Effector CD4-positive, alpha-beta T cell (primary cell): ENCODE measurements at regions not wholly inside any gene's neighbourhood (a gene's known extent, or its start where the extent isn't known, plus 50 kb on each side); places are given as distances from the start of the nearest gene placed in this dataset.

Source experiments
- DNase-seq: peaks from one replicate; pipeline ENCODE4 v3.0.0-alpha.2; 2020

- DNase-seq, result no peak
Observed at GRCh38 chr16:86093801-86094750, 195.1 kb downstream of the IRF8 start.

DNA sequence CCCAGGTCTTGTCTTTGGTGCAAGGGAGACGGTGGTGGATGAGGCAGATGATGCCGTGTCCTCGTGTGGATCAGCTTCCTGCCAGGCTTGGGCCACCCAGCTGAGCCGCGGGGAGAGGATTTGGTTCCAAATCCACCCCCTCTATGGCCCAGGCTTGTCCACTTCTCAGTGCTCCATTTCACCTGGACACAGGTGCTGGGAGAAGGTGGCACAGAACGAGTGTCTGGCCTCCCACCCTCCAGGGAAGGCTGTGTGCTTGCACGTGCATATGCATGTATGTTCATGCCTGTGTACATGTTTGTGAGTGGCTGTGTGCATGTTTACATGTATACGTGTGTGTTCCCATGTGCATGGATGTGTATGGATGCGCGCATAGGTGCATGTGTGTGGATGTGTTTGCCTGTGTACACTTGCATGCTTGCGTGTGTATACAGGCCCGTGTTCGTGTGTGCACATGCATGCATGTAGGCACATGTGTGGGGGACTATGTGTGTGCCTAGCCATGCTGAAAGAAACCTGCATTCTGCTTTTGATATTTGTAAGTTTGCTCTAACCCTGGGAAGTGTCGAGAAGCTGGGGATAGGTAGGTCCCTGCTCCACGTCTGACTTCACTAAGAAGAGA lies 196.3 kb downstream of the IRF8 start:
- no peak for DNase-seq

DNA sequence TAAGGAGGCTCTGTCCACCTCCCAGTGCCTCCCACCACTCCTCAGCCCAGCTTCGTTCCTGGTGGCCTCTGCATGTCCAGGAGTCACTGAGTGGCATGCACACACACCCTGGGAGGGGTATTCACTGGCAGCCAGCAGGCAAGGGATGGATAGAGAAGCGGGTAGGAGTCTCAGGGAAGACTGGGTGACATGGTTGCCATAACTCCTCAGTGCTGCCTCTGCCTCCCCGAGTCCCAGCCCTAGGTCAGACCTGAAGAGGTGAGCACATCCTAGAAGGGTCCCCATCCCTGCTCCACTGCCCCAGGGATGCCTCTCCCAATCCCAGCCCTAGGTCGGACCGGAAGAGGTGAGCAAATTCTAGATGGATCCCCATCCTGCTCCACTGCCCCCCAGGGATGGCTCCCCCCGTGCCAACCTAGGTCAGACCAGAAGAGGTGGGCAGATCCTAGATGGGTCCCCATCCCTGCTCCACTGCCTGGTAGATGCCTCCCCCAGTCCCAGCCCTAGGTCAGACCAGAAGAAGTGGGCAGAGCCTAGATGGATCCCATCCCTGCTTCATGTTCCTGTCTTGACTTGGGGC lies 197.0 kb downstream of the IRF8 start:
- DNase-seq, result no peak

GRCh38 chr16:86096850-86097249 lies 197.9 kb downstream of the IRF8 start:
- no peak for DNase-seq

DNA sequence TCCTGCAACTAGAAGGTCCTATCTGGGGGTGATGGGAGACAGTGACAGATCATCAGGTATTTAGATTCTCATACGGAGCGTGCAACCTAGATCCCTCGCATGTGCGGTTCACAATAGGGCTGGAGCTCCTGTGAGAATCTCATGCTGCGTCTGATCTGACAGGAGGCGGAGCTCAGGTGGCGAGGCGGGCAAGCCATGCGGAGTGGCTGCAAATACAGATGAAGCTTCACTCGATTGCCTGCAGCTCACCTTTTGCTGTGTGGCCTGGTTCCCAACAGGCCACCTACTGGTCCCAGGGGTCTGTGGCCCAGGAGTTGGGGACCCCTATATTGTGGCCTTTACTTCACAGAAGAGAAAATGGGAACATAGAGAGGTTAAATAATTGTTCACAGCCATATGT lies 200.4 kb downstream of the IRF8 start:
- no peak for DNase-seq

DNA sequence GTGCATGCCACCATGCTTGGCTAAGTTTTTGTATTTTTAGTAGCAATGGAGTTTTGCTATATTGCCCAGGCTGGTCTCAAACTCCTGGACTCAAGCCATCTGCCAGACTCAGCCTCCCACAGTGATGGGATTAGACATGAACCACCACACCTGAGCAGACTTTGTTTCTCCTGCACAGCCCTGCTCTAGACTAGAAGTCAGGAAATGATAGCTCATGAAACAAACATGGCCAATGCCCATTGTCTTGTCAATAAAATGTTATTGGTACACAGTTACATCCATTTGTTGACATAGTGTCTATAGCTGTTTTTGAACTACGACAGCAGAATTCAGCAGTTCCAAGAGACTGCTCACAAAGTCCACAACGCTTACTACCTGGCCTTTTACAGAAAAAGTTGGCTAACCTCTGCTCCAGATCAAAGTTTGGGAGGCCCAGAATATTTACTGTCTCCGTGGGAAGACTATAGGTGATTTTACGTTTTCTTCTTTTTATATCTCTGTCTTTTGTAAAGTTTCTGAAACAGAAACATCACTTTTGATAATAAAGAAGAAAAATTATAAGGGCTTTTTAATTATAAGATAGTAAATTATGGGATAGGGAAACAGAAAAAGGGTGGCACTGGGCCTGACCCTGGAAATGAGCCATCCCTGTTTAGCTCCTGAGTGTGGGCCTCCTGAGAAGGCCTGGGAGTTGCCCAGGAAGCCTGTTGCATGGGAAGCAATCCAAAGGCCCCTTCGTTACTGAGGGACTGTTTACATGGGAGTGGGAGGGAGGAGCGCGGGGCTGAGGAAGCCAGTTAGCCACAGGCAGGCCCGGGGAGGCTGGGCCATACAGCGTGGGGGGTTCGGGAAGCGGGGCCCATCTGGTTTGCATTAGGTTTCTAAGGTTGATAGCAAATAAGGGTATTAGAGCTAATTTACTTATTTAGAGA lies 201.5 kb downstream of the IRF8 start:
- no peak for DNase-seq

DNA sequence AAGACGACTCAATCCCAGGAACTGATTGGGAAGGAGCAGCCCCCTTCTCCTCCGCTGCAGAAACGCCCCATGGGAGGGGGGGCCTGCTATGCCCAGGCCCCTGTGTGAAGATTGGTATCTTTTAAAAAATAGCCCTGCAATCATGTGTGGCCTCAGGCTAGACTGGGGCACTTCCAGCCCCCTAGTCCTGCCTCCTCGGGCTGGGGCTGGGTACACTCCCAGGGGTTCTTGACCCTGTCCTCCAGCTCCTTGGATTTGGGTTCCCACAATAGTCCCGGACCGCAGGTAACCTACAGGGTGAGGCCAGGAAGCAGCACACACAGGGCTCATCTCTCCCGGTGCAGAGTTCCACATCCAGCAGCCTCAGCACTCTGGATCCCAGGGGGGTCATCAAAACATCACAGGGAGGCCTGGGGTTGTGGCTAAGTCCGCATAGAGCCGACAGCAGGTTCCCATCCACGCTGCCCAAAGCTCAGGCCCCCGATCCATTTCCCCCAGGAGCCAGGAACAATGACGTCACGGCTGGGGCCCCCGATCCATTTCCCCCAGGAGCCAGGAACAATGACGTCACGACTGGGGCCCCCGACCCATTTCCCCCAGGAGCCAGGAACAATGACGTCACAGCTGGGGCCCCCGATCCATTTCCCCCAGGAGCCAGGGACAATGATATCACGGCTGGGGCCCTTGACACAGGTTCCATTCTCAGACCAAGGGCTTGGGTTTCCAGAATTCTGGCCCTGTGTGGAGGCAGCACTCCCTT lies 202.4 kb downstream of the IRF8 start:
- no peak for DNase-seq

- no peak for DNase-seq
Observed at GRCh38 chr16:86101897-86102157, 202.9 kb downstream of the IRF8 start.

GRCh38 chr16:86103320-86103719 lies 204.4 kb downstream of the IRF8 start:
- DNase-seq, result no peak

DNA sequence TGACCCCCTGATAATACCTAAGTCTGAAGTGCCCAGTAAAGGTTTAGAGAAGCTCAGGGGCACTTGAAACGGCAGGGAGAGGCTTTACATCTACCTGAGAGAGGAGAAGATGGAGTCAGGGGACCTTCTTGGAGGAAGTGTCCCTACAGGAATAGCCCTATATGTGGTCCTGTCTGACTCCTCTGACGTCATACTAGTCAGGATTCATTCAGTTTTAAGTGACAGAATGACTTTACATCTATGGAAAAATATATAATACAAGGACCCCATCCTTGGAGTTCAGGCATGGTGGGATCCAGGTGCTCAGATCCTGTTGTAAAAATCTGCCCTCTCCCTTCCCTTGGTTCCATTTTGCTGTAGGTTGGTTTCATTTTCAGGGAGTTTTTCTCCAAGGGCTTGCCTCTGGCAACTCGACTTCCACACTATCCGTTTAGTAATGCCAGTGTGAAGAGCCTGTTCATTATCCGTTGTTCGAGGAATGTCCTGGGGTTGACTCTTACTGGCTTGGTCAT lies 205.6 kb downstream of the IRF8 start:
- no peak for DNase-seq

- no peak for DNase-seq
Observed at GRCh38 chr16:86107215-86107825, 208.4 kb downstream of the IRF8 start.

DNA sequence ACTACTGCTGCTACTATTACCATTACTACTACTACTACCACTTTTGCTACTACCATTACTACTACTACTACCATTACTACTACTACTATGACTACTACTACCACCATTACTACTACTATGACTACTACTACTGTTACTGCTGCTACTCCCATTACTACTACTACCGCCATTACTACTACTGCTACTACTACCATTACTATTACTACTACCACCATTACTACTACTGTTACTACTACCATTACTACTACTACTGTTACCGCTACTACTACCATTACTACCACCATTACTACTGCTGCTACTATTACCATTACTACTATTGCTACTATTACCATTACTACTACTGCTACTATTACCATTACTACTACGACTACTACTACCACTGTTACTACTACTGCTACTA lies 209.1 kb downstream of the IRF8 start:
- DNase-seq, result no peak

DNA sequence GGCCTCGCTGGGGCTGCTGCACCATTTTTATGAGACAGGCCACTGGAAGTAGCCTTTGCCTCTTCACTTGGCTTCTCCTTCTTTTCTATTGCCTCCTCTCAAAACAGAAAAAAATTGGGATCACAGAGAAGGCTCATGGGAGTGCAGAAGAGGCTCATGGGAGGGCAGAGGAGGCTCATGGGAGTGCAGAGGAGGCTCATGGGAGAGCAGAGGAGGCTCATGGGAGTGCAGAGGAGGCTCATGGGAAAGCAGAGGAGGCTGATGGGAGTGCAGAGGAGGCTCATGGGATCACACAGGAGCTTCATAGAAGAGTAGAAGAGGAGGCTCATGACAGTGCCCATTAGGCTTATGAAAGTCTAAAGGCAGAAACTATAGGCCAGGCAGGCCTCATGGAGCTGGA lies 211.2 kb downstream of the IRF8 start:
- no peak for DNase-seq

- no peak for DNase-seq
Observed at GRCh38 chr16:86110726-86111125, 211.8 kb downstream of the IRF8 start.

DNA sequence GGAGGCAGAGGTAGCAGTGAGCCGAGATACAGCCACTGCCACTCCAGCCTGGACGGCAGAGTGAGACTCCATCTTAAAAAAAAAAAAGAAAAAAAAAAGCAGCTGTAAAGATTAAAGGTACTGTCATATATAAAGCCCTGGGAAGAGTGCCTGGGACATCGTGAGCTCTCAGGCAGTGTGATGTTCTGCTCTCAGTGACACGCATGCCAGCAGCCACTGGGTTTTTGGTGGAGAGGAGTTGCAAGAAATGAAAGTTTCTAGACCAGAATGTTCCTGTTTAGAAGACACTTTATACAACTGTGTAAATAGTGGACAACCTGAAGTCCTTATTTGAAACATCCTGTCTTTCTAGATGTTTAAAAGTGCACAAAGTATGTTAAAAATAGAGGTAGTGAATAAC lies 213.2 kb downstream of the IRF8 start:
- no peak for DNase-seq

DNA sequence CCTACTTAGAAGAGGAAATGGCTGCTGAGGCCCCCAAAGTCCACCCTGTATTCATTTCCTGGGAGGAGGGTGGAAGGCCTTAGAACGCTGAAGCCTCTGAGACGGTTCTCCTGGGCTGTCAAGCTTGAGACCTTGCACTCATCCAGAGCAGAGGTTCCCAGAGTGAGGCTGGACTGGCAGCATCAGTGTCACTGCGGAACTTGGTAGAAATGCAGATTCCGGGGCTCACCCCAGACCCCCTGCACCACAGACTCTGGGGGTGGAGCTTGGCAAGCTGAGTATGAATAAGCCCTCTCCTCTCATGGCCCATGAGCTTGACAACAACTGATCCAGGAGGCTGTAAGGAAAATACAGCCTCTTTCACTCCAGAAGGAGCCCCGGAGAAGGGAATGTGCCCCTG lies 218.3 kb downstream of the IRF8 start:
- no peak for DNase-seq

- DNase-seq, result no peak
Observed at GRCh38 chr16:86117756-86118155, 218.8 kb downstream of the IRF8 start.

- no peak for DNase-seq
Observed at GRCh38 chr16:86118467-86119307, 219.7 kb downstream of the IRF8 start.

GRCh38 chr16:86120201-86121192 lies 221.5 kb downstream of the IRF8 start:
- no peak for DNase-seq
